NCI-H526 (cell line): ENCODE measurements at regions not wholly inside any gene's neighbourhood (a gene's known extent, or its start where the extent isn't known, plus 50 kb on each side); places are given as distances from the start of the nearest gene placed in this dataset.
"Not testable (repeated sequence)": the region's sequence is repeated elsewhere in the genome, so short reads cannot be mapped to it uniquely, and the experiment has no call there.

Experiments used
- DNase-seq, 2 experiments: peaks; one replicate each; lab custom pipeline; 2025; lab: John Stamatoyannopoulos, UW

GRCh38 chr17:64784353-64785010 is 122.4 kb upstream of the SMURF2 start:
- DNase-seq, result no peak

DNA sequence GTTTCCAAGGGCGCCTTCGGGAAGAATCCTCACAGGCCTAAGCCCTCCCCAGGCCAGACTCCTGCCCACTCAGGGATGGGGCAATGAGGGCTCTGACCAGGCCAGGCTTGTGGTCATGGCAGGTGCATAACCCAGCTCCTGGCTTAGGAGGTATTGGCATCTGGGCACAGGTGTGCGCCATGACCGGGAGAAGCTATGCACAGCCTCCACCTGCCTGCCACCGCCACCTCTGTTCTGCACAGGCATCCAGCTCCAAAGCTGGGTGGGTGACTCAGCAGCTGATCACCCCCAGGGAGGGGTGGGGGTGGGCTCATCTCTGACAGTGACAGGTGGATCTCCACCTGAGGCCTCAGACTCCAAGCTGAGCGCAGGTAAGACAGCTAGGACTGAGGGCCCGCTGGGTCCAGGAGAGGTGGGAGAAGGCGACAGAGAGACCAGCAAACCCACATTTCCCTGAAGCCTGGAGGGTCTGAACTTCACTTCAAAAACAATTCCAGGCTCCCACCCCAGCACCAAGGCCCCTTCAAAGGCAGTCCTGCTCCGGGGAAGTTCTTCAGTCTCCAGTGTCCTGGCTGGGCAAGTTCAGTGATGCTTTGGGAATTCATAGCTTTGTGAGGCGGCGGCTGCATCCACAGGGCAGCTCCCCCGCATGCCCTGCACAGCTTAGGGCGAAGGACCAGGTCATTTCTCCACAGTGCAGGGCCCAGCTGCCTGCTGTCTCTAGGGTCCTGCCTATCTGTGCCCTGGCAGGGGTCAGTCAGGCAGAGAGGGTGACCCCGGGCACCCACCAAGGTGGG is 121.6 kb upstream of the SMURF2 start:
- no peak for DNase-seq

GRCh38 chr17:64783031-64783461 is 120.9 kb upstream of the SMURF2 start:
- DNase-seq, result no peak

- DNase-seq, result no peak
Observed at GRCh38 chr17:64781810-64782555, 119.9 kb upstream of the SMURF2 start.

GRCh38 chr17:64781014-64781756 is 119.1 kb upstream of the SMURF2 start:
- peak in 1 of 2 experiments; percentile 49 for DNase-seq

DNA sequence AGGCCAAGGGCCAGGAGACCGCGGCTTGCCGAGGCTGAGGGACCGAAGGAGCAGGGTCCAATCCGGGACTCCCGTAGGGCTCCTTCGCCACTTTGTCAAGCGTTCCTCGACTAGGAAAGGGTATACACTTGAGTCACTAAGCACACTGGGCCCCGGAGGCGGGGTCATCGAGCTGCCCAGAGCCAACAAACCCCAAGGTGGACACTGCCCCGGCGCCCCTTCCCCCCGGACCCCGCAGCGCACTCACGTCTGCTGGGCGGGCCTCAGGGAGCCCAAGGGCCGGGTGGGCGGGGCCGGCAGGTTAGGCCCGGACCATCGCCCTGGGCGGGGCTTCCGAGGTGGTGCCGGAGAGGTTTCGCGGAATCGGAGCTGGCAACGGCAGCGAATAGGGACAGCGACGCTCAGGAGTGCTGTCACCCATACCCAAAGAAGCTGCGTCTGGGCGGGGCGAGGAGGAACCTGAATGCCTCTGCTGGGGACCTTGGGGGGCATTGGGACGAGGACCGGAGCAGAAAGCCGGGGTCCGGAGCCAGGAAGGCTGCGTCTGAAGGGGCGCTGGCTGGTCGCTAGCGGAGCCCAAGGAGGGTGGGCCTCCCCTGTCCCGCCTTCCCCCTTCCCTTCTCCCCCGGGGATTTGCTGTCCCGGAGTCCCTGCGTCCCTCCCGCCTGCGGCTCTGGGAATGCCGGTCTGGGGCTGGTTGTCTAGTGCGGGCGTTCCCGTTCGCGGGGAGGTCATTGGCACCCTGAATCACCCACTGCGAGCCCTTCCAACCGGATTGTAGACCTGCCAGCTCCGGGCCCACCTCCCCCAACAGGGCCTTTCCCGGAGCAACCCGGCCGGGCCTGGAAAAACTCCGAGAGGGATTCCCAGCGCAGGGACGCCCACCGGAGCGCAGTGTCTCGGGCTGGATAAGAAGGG is 118.2 kb upstream of the SMURF2 start:
- DNase-seq, result peak; percentile 35 to 88

DNA sequence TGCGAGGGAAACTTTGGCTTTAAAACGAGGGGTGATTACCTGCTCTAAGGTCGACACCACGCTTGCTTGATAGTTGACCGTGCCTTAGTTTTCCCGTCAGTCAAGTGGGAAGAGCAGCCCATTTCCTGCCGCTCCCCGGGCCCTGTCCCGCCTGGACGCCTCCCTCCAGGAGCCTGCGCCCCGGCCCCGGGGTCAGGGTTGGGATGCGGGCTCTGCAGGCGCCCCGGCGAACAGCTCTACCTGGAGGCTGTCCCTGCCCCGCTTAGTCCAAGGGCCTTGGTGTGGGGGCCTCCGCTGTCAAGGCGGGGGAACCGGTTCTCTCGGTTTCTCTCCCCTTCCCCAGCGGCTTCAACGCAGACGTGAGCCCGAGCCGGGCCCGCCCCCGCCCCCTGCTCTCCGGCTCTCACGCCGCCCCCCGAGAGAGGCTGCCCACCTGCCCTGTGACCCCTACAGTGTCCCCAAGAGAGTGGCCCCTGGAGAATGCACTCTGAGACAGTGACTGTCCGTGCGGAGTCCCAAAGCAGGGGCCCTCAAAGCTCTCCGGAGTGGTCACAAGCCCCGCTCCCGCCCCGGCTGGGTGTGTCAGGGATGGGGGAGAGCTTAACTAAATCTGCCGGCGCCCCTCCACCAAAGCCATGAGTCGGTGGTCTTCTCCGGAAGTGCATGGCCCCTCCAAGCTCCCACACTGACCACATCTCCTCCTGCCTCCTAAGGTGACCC is 117.4 kb upstream of the SMURF2 start:
- peak in 1 of 2 experiments; percentile 49 for DNase-seq

GRCh38 chr17:64779098-64779375 is 116.9 kb upstream of the SMURF2 start:
- not testable (repeated sequence) for DNase-seq

GRCh38 chr17:64778240-64779097 is 116.4 kb upstream of the SMURF2 start:
- peak; percentile 55 to 76 for DNase-seq

DNA sequence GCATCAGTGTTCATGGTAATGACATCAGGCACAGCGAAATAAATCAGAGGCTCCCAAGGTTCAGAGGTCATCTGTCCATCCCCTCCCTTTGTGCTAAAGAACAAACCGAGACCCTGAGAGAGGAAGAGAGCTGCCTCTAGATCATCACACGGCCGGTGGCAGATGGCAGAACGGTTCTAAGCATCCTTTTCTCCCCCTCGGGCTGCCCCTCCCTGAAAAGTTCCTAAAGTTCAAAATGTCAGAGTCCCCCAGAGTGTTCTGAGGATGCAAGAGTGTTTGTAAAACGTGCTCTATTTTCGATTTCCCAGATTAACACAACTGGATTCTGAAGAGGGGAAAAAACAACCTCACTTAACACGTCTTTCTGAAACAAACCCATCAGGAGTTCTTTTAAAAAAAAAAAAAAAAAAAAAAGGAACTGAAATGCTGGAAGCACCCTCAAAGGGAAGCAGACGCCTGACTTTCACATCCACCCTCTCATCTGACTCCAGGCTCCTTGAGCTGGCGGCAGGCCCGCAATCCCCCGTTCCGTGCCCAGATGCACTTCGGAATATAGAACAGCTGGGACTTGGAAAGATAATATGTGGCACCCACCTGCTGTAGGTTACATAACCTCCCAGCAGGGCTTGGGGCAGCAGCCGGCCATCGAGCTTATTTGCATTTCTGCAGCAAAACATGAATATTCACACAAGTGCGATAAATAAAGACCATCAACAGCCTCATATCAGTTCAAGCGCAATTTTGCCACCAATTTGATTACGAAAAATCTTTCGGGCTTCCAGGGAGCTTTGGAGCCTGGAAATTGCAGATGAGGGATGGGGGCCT is 115.5 kb upstream of the SMURF2 start:
- DNase-seq, result peak; percentile 66 to 90

GRCh38 chr17:64776720-64777414 is 114.8 kb upstream of the SMURF2 start:
- peak; percentile 60 to 90 for DNase-seq

GRCh38 chr17:64775701-64776570 is 113.8 kb upstream of the SMURF2 start:
- DNase-seq, result no peak

DNA sequence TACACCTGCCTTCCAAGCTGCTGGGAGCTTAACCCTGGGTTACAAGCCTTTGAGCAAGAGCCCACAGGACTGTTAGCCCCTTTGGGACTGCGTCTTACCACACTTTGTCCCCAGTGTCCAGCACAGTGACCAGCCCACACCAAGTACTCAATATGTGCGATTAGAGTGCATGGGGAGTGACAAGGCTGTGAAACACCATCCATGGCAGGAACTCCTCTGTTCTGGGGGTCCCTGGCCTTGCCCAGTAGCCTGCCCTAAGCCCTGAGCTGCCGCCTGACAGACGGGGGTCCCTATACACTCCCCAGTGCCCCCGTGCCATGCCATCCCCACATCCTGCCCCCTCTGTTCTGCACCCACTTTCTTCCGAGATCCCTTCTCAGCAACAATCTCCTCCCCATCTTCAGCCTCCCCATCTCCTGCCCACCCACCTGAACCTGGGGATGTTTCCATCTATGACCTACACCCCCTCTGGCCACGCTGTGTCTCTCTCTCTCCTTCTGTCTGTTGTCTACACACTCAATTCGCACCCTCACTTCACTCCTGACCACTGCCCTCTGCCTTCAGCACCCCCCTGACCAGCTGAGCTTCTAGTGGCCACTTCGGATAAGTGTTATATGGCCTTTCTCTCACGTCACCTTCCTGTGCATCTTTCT is 112.9 kb upstream of the SMURF2 start:
- DNase-seq, result no peak

DNA sequence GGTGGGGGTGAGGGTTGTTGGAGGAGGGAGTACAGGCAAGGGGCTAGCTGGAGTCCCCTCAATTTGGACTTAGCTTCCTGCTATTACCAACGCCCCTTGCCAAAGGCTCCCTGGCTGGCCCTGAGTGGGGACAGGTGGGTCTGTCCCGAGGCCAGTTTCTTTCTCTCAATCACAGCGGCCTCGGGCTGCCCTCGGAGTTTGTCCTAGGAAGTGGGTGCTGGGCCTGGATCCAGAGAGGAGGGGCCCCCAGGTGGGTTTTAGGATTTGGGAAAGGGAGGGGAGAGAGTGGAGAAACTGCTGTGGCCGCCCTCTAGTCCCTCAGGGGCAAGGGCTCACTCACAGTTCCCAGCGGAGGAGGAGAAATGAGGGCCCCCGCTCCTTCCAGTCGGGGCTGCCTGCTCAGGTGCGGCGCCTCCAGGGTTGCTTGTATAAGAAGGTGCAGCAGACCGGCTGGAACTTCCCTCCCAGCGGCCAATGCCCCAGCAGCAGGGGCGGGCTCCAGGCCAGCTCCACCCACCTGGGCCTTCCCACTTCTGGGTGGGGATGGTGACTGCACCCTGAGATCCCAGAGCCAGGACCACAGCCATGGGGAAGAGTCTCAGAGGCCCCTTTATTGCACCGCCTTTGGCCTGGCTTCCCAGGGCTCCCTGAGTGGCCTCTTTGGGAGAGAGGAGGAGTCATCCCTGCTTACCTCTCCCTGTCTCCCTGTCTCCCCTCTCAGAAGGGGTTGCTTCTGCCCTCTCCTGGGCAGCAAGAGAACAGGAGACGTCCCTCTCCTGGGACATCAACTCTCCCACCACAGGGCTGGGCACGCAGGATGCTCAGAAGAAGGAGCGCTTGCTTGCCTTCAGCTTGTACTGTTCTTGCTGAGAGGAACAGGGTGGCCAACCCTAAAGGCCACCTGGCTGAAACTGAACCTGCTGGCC is 112.0 kb upstream of the SMURF2 start:
- peak; percentile 90 to 97 for DNase-seq

- no peak for DNase-seq
Observed at GRCh38 chr17:64773386-64773835, 111.3 kb upstream of the SMURF2 start.
